HG02763 (cell line): ENCODE measurements at regions not wholly inside any gene's neighbourhood (a gene's known extent, or its start where the extent isn't known, plus 50 kb on each side); places are given as distances from the start of the nearest gene placed in this dataset.
"Not testable (repeated sequence)": the region's sequence is repeated elsewhere in the genome, so short reads cannot be mapped to it uniquely, and the experiment has no call there.

ENCODE experiments used
- ATAC-seq: cut with Tn5 transposase; IDR thresholded peaks from one replicate; pipeline ENCODE4 v1.9.1; 2021; ENCODE audit warnings: mild to moderate bottlenecking, moderate library complexity; ENCODE audit not compliant: unreplicated experiment

- no peak for ATAC-seq
These were observed 1276.1 kb upstream of the FAM98A start for GRCh38 chr2:34875091-34875745.

GRCh38 chr2:34853646-34854045, 1254.5 kb upstream of the FAM98A start:
- ATAC-seq: no peak

- no peak for ATAC-seq
These were observed 1252.7 kb upstream of the FAM98A start for GRCh38 chr2:34851804-34852203.

GRCh38 chr2:34849827-34850226, 1250.7 kb upstream of the FAM98A start:
- ATAC-seq: no peak

GRCh38 chr2:34848691-34849090, 1249.6 kb upstream of the FAM98A start:
- no peak for ATAC-seq

- ATAC-seq: no peak
These were observed 1249.0 kb upstream of the FAM98A start for GRCh38 chr2:34848132-34848531.

- no peak for ATAC-seq
These were observed 1245.5 kb upstream of the FAM98A start for GRCh38 chr2:34844629-34845028.

GRCh38 chr2:34838408-34838807, 1239.3 kb upstream of the FAM98A start:
- ATAC-seq: no peak

- ATAC-seq: no peak
These were observed 1237.3 kb upstream of the FAM98A start for GRCh38 chr2:34836361-34836760.

GRCh38 chr2:34831096-34831495, 1232.0 kb upstream of the FAM98A start:
- ATAC-seq: no peak

- ATAC-seq: no peak
These were observed 1229.4 kb upstream of the FAM98A start for GRCh38 chr2:34828481-34828880.

GRCh38 chr2:34827398-34827797, 1228.3 kb upstream of the FAM98A start:
- ATAC-seq: no peak

- ATAC-seq: no peak
These were observed 1226.6 kb upstream of the FAM98A start for GRCh38 chr2:34825686-34826085.

GRCh38 chr2:34822616-34823015, 1223.5 kb upstream of the FAM98A start:
- ATAC-seq: no peak

- no peak for ATAC-seq
These were observed 1216.1 kb upstream of the FAM98A start for GRCh38 chr2:34815052-34815741.

- no peak for ATAC-seq
These were observed 1211.4 kb upstream of the FAM98A start for GRCh38 chr2:34810456-34810855.

- no peak for ATAC-seq
These were observed 1209.3 kb upstream of the FAM98A start for GRCh38 chr2:34808426-34808825.

GRCh38 chr2:34806891-34807290, 1207.8 kb upstream of the FAM98A start:
- ATAC-seq: no peak

- ATAC-seq: no peak
These were observed 1207.3 kb upstream of the FAM98A start for GRCh38 chr2:34806396-34806795.

- ATAC-seq: no peak
These were observed 1200.5 kb upstream of the FAM98A start for GRCh38 chr2:34799556-34799955.

GRCh38 chr2:34795586-34795985, 1196.5 kb upstream of the FAM98A start:
- not testable (repeated sequence) for ATAC-seq

GRCh38 chr2:34789169-34789568, 1190.1 kb upstream of the FAM98A start:
- ATAC-seq: no peak

GRCh38 chr2:34787341-34787740, 1188.2 kb upstream of the FAM98A start:
- ATAC-seq: no peak
